ENCODE measurements at regions not wholly inside any gene's neighbourhood (a gene's known extent, or its start where the extent isn't known, plus 50 kb on each side); places are given as distances from the start of the nearest gene placed in this dataset.
A peak's percentile ranks its signal among the peaks of the same experiment; 100 is the strongest.
"Not testable (repeated sequence)": the region's sequence is repeated elsewhere in the genome, so short reads cannot be mapped to it uniquely, and the experiment has no call there.

DNA sequence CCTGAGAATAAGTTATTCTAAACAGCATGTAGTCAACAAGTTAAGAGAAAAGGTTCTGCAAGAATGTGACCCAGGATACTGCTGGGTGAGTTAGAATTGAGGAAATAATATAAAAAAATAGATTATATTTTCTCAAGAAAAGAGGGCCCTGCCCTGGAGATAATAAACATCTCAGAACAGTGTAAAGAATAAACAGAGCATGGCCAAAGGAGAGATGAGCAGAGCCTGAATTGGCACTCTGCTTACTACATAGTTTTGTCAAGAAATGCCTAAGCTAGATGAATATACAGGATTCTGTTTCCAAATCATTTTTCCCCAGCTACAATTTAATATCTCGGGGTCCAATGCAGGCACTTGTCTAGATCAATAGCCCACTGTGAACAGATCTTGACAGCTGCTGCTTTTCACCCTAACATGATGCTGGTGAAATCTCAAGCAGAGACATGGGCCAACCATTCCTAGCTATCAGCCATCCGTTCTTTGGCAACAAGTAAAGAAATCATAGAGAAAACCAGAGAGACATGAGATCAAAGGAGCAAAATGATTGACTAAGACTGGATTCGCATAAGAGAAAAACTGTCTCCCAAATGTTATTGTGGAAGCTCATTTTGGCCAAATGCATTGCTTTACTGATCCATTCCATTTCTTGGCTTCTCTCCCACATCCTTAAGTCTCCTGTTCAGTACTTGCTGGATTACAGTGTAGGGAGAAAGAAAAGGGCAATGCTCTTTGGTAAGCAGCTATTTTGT is 173.2 kb downstream of the PRELID2 start:
- no peak for DNase-seq
- in situ Hi-C loops (cut with HindIII; ENCODE audit: low pct_ligation_motif_present, low pct_unique_long_range_greater_than_20kb, low sequenced_read_pairs): no loop called here

- in situ Hi-C loops (cut with HindIII; ENCODE audit: low pct_ligation_motif_present, low pct_unique_long_range_greater_than_20kb, low sequenced_read_pairs): no loop called here
- no peak for DNase-seq
Observed at GRCh38 chr5:145660897-145661640, 174.1 kb downstream of the PRELID2 start.

- no peak for DNase-seq
- in situ Hi-C loops (cut with HindIII; ENCODE audit: low pct_ligation_motif_present, low pct_unique_long_range_greater_than_20kb, low sequenced_read_pairs): no loop called here
Observed at GRCh38 chr5:145658435-145658834, 176.7 kb downstream of the PRELID2 start.

DNA sequence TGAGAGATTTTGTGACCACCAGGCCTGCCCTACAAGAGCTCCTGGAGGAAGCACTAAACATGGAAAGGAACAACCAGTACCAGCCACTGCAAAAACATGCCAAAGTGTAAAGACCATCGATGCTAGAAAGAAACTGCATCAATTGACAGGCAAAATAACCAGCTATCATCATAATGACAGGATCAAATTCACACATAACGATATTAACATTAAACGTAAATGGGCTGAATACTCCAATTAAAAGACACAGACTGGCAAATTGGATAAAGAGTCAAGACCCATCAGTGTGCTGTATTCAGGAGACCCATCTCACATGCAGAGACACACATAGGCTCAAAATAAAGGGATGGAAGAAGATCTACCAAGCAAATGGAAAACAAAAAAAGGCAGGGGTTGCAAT is 182.4 kb downstream of the PRELID2 start:
- in situ Hi-C loops (cut with HindIII; ENCODE audit: low pct_ligation_motif_present, low pct_unique_long_range_greater_than_20kb, low sequenced_read_pairs); DNase-seq: not testable (repeated sequence)

DNA sequence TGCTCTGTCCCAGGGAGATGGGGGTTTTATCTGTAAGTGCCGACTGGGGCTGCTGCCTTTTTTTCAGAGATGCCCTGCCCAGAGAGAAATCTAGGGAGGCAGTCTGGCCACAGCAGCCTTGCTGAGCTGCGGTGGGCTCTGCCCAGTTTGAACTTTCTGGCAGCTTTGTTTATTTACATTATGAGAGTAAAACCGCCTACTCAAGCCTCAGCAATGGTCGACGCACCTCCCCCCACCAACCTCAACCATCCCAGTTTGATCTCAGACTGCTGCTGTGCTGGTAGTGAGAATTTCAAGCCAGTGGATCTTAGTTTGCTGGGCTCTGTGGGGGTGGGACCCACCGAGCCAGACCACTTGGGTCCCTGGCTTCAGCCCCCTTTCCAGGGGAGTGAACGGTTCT is 188.0 kb downstream of the PRELID2 start:
- DNase-seq; in situ Hi-C loops (cut with HindIII; ENCODE audit: low pct_ligation_motif_present, low pct_unique_long_range_greater_than_20kb, low sequenced_read_pairs): not testable (repeated sequence)

DNA sequence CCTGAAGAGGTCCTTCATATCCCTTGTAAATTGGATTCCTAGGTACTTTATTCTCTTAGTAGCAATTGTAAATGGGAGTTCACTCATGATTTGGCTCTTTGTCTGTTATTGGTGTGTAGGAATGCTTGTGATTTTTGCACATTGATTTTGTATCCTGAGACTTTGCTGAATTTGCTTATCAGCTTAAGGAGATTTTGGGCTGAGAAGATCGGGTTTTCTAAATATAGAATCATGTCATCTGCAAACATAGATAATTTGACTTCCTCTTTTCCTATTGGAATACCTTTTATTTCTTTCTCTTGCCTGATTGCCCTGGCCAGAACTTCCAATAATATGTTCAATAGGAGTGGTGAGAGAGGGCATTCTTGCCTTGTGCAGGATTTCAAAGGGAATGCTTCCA is 191.9 kb downstream of the PRELID2 start:
- in situ Hi-C loops (cut with HindIII; ENCODE audit: low pct_ligation_motif_present, low pct_unique_long_range_greater_than_20kb, low sequenced_read_pairs); DNase-seq: not testable (repeated sequence)

- peak; percentile 3 for DNase-seq
Observed at GRCh38 chr5:145637396-145637795, 197.7 kb downstream of the PRELID2 start.

GRCh38 chr5:145636371-145636770 is 198.8 kb downstream of the PRELID2 start:
- in situ Hi-C loops (cut with HindIII; ENCODE audit: low pct_ligation_motif_present, low pct_unique_long_range_greater_than_20kb, low sequenced_read_pairs): no loop called here
- no peak for DNase-seq

More at GRCh38 chr5:145637396-145637795, 197.7 kb downstream of the PRELID2 start:
- in situ Hi-C loops (cut with HindIII; ENCODE audit: low pct_ligation_motif_present, low pct_unique_long_range_greater_than_20kb, low sequenced_read_pairs): no loop called here

- in situ Hi-C loops (cut with HindIII; ENCODE audit: low pct_ligation_motif_present, low pct_unique_long_range_greater_than_20kb, low sequenced_read_pairs): no loop called here
- DNase-seq: no peak
Observed at GRCh38 chr5:145633474-145633873, 201.7 kb downstream of the PRELID2 start.

GRCh38 chr5:145632701-145633100 is 202.4 kb downstream of the PRELID2 start:
- in situ Hi-C loops (cut with HindIII; ENCODE audit: low pct_ligation_motif_present, low pct_unique_long_range_greater_than_20kb, low sequenced_read_pairs): no loop called here

DNA sequence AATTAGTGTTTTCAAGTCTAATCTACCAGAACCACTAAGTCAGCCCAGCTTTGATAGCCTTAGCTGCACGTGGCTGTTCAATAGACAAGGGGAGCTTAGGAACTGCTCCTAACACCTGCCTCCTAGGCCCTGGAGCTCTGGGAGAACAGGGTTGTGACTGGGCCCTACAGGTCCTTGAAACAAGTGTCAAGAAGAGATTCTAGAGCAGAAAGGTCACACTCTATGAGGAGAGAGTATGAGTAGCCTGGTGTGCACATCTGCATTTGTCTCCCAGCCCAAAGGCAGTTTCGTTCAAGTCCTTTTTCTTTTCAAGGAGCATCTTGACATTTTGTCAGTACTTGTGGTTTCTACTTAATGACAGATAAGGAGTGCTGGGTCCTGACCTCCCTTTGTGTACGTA is 206.1 kb downstream of the PRELID2 start:
- no peak for DNase-seq
- in situ Hi-C loops (cut with HindIII; ENCODE audit: low pct_ligation_motif_present, low pct_unique_long_range_greater_than_20kb, low sequenced_read_pairs): no loop called here

More at GRCh38 chr5:145632701-145633100, 202.4 kb downstream of the PRELID2 start:
- no peak for DNase-seq

DNA sequence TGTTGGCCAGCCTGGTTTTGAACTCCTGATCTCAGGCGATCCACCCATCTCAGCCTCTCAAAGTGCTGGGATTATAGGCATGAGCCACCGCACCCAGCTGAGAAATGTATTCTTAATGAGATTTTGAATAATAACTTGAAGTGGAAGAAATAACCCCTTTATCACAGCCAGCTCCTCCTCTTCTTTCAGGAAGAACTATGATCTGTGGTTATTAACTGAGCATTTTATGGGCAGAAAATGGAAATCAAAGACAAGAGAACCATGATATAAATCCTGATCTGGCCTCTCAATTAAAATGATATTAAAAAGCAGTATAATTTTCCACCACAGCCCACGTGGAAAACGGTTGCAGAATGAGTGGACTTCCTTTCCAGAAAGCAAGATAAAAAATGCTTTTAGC is 206.6 kb downstream of the PRELID2 start:
- in situ Hi-C loops (cut with HindIII; ENCODE audit: low pct_ligation_motif_present, low pct_unique_long_range_greater_than_20kb, low sequenced_read_pairs): no loop called here

DNA sequence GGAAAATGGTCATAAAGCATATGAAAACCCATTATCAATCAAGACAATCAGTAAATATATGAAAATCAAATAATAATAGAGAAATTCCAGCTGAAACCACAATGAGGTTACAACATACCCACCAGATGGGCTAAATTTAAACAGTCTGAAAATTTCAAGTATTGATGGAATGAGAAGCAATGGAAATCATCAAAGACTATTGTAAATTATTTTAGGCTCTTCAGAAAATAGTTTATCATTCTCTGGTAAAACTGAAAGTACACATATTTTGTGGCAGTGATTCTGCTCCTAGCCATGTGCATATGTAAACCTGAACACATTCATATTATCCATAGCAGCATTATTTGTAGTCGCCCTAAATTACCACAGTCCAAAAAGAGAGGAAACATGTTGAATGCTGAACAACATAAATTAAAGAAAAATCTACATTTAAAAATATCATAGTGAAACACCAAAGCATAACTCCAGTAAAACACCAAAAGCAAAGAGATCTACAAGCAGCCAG is 215.3 kb downstream of the PRELID2 start:
- no peak for DNase-seq
- in situ Hi-C loops (cut with HindIII; ENCODE audit: low pct_ligation_motif_present, low pct_unique_long_range_greater_than_20kb, low sequenced_read_pairs): no loop called here

More for the DNA sequence above, 206.6 kb downstream of the PRELID2 start:
- no peak for DNase-seq

DNA sequence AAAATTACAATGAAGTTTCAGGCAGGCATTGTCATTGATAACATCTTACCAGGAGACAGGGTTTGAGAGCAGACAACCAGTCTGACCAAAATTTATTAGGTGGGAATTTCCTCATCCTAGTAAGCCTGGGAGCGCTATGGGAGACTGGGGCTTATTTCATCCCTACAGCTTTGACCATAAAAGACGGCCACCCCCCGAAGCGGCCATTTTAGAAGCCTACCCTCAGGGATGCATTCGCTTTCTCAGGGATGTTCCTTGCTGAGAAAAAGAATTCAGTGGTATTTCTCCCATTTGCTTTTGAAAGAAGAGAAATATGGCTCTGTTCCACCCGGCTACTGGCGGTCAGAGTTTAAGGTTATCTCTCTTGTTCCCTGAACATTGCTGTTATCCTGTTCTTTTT is 218.4 kb downstream of the PRELID2 start:
- in situ Hi-C loops (cut with HindIII; ENCODE audit: low pct_ligation_motif_present, low pct_unique_long_range_greater_than_20kb, low sequenced_read_pairs); DNase-seq: not testable (repeated sequence)

DNA sequence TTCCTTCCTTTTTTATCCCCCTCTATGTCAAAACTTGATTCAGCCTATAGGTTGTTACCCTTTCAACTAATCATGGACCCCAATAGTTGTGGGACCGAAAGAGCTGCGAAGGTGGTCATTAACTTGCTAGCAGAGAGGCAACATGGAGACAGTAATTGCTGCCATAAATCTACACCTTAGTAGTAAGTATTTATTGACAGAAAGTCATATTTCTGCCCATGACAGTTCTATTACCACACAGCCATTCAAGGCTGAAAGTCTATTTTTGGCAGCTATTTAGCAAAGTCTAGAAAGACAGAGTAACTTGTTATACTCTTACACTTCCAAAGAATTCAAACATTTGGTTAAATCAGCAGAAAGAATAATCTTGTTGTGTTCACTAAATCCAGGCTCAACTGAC is 236.2 kb downstream of the PRELID2 start:
- in situ Hi-C loops (cut with HindIII; ENCODE audit: low pct_ligation_motif_present, low pct_unique_long_range_greater_than_20kb, low sequenced_read_pairs): no loop called here

GRCh38 chr5:145598184-145598583 is 237.0 kb downstream of the PRELID2 start:
- in situ Hi-C loops (cut with HindIII; ENCODE audit: low pct_ligation_motif_present, low pct_unique_long_range_greater_than_20kb, low sequenced_read_pairs): no loop called here
- no peak for DNase-seq

More for the DNA sequence above, 236.2 kb downstream of the PRELID2 start:
- no peak for DNase-seq

GRCh38 chr5:145591578-145591977 is 243.6 kb downstream of the PRELID2 start:
- in situ Hi-C loops (cut with HindIII; ENCODE audit: low pct_ligation_motif_present, low pct_unique_long_range_greater_than_20kb, low sequenced_read_pairs): no loop called here
- DNase-seq: no peak

GRCh38 chr5:145589063-145589462 is 246.1 kb downstream of the PRELID2 start:
- no peak for DNase-seq
- in situ Hi-C loops (cut with HindIII; ENCODE audit: low pct_ligation_motif_present, low pct_unique_long_range_greater_than_20kb, low sequenced_read_pairs): no loop called here

GRCh38 chr5:145588558-145588957 is 246.6 kb downstream of the PRELID2 start:
- DNase-seq: no peak
- in situ Hi-C loops (cut with HindIII; ENCODE audit: low pct_ligation_motif_present, low pct_unique_long_range_greater_than_20kb, low sequenced_read_pairs): no loop called here

DNA sequence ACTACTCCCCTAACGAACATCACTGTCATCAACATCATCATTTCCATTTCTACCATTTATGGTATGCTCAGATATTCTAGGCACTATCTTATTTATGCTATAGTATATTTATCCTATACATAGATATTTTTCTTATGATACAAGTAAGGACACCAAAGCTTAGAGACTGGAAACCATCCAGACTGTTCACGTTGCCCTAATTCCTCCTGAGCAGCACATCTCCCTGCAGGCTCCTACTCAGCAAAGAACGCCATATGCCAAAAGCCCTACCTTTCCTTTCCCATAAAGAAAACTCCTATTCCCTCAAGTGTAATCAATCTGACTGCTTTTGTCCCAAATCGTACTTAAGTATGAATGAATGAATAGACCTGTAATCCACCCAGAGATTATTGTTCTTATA is 247.0 kb downstream of the PRELID2 start:
- in situ Hi-C loops (cut with HindIII; ENCODE audit: low pct_ligation_motif_present, low pct_unique_long_range_greater_than_20kb, low sequenced_read_pairs): no loop called here

More for the DNA sequence above, 247.0 kb downstream of the PRELID2 start:
- no peak for DNase-seq
